ENCODE measurements at regions not wholly inside any gene's neighbourhood (a gene's known extent, or its start where the extent isn't known, plus 50 kb on each side); places are given as distances from the start of the nearest gene placed in this dataset.
"Not testable (repeated sequence)": the region's sequence is repeated elsewhere in the genome, so short reads cannot be mapped to it uniquely, and the experiment has no call there.

DNA sequence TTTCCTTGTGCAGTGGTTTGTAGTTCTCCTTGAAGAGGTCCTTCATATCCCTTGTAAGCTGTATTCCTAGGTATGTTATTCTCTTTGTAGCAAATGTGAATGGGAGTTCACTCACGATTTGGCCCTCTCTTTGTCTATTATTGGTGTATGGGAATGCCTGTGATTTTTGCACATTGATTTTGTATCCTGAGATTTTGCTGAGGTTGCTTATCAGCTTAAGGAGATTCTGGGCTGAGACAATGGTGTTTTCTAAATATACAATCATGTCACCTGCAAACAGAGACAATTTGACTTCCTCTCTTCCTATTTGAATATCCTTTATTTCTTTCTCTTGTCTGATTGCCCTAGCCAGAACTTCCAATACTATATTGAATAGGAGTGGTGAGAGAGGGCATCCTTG, 90.1 kb upstream of the ZBED5 start:
- not testable (repeated sequence) for TF ChIP-seq SP1 (IDR thresholded peaks at IDR 0.05); SUZ12 (IDR thresholded peaks at IDR 0.05); LEF1 (IDR thresholded peaks at IDR 0.05; ENCODE audit: borderline replicate concordance); ZNF384 (IDR thresholded peaks at IDR 0.05)
- TF ChIP-seq, protein P1, sequence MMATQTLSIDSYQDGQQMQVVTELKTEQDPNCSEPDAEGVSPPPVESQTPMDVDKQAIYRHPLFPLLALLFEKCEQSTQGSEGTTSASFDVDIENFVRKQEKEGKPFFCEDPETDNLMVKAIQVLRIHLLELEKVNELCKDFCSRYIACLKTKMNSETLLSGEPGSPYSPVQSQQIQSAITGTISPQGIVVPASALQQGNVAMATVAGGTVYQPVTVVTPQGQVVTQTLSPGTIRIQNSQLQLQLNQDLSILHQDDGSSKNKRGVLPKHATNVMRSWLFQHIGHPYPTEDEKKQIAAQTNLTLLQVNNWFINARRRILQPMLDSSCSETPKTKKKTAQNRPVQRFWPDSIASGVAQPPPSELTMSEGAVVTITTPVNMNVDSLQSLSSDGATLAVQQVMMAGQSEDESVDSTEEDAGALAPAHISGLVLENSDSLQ (IDR thresholded peaks at IDR 0.05) = not testable (repeated sequence)
